ENCODE measurements at regions not wholly inside any gene's neighbourhood (a gene's known extent, or its start where the extent isn't known, plus 50 kb on each side); places are given as distances from the start of the nearest gene placed in this dataset.
"Not testable (repeated sequence)": the region's sequence is repeated elsewhere in the genome, so short reads cannot be mapped to it uniquely, and the experiment has no call there.

GRCh38 chr1:187070076-187070475 lies 241.3 kb downstream of the PLA2G4A start:
- no peaks in the 10 kb centered on the region for H3K36me3 ChIP-seq (ENCODE audit: insufficient read depth, low read length)

GRCh38 chr1:187072262-187073034 lies 243.7 kb downstream of the PLA2G4A start:
- not testable (repeated sequence) for H3K9me3 ChIP-seq (ENCODE audit: low read length); H3K27me3 ChIP-seq (ENCODE audit: insufficient read depth, low read length); H3K4me3 ChIP-seq (ENCODE audit: low read length); H3K4me1 ChIP-seq (ENCODE audit: insufficient read depth, low read length); H3K36me3 ChIP-seq (ENCODE audit: insufficient read depth, low read length); H2AFZ ChIP-seq (ENCODE audit: low read depth, low read length)

More at GRCh38 chr1:187070076-187070475, 241.3 kb downstream of the PLA2G4A start:
- no peak overlapping the region for H3K4me3 ChIP-seq (ENCODE audit: low read length)
- H3K9me3 ChIP-seq (ENCODE audit: low read length): no peaks in the 10 kb centered on the region
- H3K27me3 ChIP-seq (ENCODE audit: insufficient read depth, low read length): no peaks in the 10 kb centered on the region
- no peak overlapping the region for H2AFZ ChIP-seq (ENCODE audit: low read depth, low read length)
- peaks cover 2% of the 10 kb centered on the region for H3K4me1 ChIP-seq (ENCODE audit: insufficient read depth, low read length)

- not testable (repeated sequence) for H3K36me3 ChIP-seq (ENCODE audit: insufficient read depth, low read length); H3K4me3 ChIP-seq (ENCODE audit: low read length); H3K4me1 ChIP-seq (ENCODE audit: insufficient read depth, low read length); H3K27me3 ChIP-seq (ENCODE audit: insufficient read depth, low read length); H3K9me3 ChIP-seq (ENCODE audit: low read length); H2AFZ ChIP-seq (ENCODE audit: low read depth, low read length)
These were observed 244.3 kb downstream of the PLA2G4A start for GRCh38 chr1:187073035-187073560.

GRCh38 chr1:187073634-187074245 lies 245.0 kb downstream of the PLA2G4A start:
- not testable (repeated sequence) for H3K36me3 ChIP-seq (ENCODE audit: insufficient read depth, low read length); H3K9me3 ChIP-seq (ENCODE audit: low read length); H3K4me1 ChIP-seq (ENCODE audit: insufficient read depth, low read length); H3K4me3 ChIP-seq (ENCODE audit: low read length); H3K27me3 ChIP-seq (ENCODE audit: insufficient read depth, low read length); H2AFZ ChIP-seq (ENCODE audit: low read depth, low read length)

DNA sequence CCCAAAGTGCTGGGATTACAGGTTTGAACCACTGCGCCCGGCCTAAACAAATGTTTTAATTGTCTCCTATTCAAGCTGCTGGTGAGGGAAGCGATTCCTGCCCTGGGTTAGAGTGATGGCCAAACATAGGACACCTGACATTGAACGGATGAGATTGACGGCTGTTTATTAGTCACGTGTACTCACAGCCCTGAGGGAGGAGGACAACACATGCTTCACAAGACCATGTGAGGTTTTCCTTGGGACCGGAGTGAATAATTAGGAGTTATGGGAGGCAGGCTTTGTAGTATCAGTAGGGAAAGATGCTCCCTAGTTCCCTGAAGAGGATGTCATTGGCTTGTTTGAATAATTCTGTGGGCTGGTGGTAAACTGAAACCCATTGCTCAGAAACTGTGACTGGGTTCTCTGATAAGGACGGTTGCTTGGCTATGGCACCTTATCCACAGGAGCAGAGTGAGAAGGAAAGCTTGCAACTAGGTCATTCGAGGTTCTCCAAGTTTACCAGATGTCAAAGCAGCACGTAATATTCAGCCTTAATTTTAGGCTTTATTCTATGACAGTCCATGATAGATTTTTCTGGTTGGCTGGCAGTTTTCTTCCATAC lies 245.8 kb downstream of the PLA2G4A start:
- no peaks in the 10 kb centered on the region for H3K4me1 ChIP-seq (ENCODE audit: insufficient read depth, low read length)
- no peaks in the 10 kb centered on the region for H3K36me3 ChIP-seq (ENCODE audit: insufficient read depth, low read length)
- H3K4me3 ChIP-seq (ENCODE audit: low read length): no peak overlapping the region
- H3K27me3 ChIP-seq (ENCODE audit: insufficient read depth, low read length): no peaks in the 10 kb centered on the region
- no peak overlapping the region for H2AFZ ChIP-seq (ENCODE audit: low read depth, low read length)
- no peaks in the 10 kb centered on the region for H3K9me3 ChIP-seq (ENCODE audit: low read length)

DNA sequence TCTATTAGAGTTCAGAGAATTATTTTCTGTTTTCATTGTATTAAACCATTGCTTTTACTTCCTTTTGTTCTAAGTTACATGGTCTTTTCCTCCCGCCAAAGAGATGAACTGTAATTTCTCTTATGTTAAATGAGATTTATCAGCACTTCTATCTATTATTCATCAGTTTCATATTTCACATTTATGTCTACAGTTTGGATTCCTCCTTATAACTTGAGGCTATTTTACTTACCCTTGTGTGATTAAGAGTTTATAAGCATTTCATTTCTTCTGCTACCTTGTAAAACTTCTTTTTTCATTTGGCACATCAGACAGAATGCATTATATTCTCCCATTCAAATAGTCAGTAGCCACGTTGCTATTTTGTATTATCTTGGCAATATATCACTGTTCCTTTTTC lies 248.2 kb downstream of the PLA2G4A start:
- Histone ChIP-seq H3K9me3 (ENCODE audit: low read length) (no peaks in the 10 kb centered on the region), H3K4me3 (ENCODE audit: low read length) (no peak overlapping the region), H3K27me3 (ENCODE audit: insufficient read depth, low read length) (no peaks in the 10 kb centered on the region), H2AFZ (ENCODE audit: low read depth, low read length) (no peak overlapping the region), H3K36me3 (ENCODE audit: insufficient read depth, low read length) (no peaks in the 10 kb centered on the region), H3K4me1 (ENCODE audit: insufficient read depth, low read length) (no peaks in the 10 kb centered on the region)

DNA sequence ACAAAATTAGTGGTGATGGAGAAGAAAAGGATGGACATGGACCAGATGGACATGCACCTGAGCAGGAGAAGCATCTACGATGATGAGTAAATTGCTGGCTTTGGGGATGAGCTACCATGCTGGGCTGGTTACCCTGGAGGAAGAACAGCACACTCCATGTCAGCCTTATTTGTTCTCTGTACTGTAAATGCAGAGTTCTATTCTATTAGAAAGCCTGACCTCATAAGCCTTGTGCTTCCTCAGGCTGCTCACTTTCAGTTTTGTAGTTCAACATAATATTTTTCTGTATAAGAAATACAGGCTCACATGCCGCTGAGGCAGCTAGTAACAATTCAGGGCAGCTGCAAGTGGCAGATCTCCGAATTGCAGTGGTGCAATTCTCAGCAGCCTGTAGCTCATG lies 249.6 kb downstream of the PLA2G4A start:
- Histone ChIP-seq H3K4me3 (ENCODE audit: low read length) (no peak overlapping the region), H2AFZ (ENCODE audit: low read depth, low read length) (no peak overlapping the region), H3K4me1 (ENCODE audit: insufficient read depth, low read length) (no peaks in the 10 kb centered on the region), H3K27me3 (ENCODE audit: insufficient read depth, low read length) (no peaks in the 10 kb centered on the region), H3K36me3 (ENCODE audit: insufficient read depth, low read length) (no peaks in the 10 kb centered on the region), H3K9me3 (ENCODE audit: low read length) (no peaks in the 10 kb centered on the region)

- Histone ChIP-seq H3K4me1 (ENCODE audit: insufficient read depth, low read length) (no peaks in the 10 kb centered on the region), H3K36me3 (ENCODE audit: insufficient read depth, low read length) (no peaks in the 10 kb centered on the region), H3K27me3 (ENCODE audit: insufficient read depth, low read length) (no peaks in the 10 kb centered on the region), H2AFZ (ENCODE audit: low read depth, low read length) (no peak overlapping the region), H3K4me3 (ENCODE audit: low read length) (no peak overlapping the region), H3K9me3 (ENCODE audit: low read length) (no peaks in the 10 kb centered on the region)
These were observed 250.2 kb downstream of the PLA2G4A start for GRCh38 chr1:187078916-187079315.

DNA sequence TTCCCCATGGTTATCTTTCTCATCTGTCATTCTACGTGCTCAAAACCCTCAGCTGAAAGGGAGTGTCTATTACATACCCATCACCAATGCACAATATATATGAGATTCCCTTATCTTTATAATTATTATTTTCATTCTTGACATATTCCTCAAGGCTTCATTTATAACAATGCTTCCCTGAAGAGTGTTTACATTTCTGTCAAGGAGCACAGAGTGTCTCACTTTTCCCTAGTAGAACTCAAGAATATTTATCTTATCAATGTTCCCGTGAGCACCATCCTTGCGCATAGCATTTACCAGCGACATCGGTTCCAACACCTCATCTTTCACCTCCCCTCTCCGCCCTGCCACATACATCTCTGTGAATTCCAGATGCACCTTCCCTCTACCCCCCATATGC lies 250.6 kb downstream of the PLA2G4A start:
- Histone ChIP-seq H2AFZ (ENCODE audit: low read depth, low read length) (no peak overlapping the region), H3K27me3 (ENCODE audit: insufficient read depth, low read length) (no peaks in the 10 kb centered on the region), H3K4me3 (ENCODE audit: low read length) (no peak overlapping the region), H3K36me3 (ENCODE audit: insufficient read depth, low read length) (no peaks in the 10 kb centered on the region), H3K9me3 (ENCODE audit: low read length) (no peaks in the 10 kb centered on the region), H3K4me1 (ENCODE audit: insufficient read depth, low read length) (no peaks in the 10 kb centered on the region)

GRCh38 chr1:187091666-187092065 lies 262.9 kb downstream of the PLA2G4A start:
- Histone ChIP-seq H3K36me3 (ENCODE audit: insufficient read depth, low read length) (no peaks in the 10 kb centered on the region), H3K27me3 (ENCODE audit: insufficient read depth, low read length) (no peaks in the 10 kb centered on the region), H3K9me3 (ENCODE audit: low read length) (no peaks in the 10 kb centered on the region), H3K4me1 (ENCODE audit: insufficient read depth, low read length) (no peaks in the 10 kb centered on the region), H2AFZ (ENCODE audit: low read depth, low read length) (no peak overlapping the region), H3K4me3 (ENCODE audit: low read length) (no peak overlapping the region)

DNA sequence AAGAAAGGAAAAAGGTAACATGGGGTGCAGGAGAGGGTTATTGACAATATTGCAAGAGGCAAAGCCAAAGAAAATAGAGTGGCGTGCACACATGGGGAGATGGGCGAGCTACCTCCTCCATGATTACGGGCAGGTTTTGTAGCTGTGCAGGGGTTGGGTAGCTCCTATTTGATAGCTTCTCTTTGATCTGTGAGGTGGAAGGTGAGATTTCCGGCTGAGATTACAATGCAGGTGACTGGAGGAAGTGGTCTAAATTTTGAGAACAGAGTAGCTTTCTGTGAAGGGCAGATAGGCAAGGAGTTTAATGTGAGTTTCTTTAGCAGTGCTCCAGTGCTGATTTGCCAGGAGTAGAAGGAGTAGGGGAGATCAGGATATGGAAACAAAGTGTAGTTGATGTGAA lies 263.4 kb downstream of the PLA2G4A start:
- H3K9me3 ChIP-seq (ENCODE audit: low read length): no peaks in the 10 kb centered on the region
- H3K4me3 ChIP-seq (ENCODE audit: low read length): no peak overlapping the region
- H3K4me1 ChIP-seq (ENCODE audit: insufficient read depth, low read length): no peaks in the 10 kb centered on the region
- no peaks in the 10 kb centered on the region for H3K36me3 ChIP-seq (ENCODE audit: insufficient read depth, low read length)
- H3K27me3 ChIP-seq (ENCODE audit: insufficient read depth, low read length): no peaks in the 10 kb centered on the region
- H2AFZ ChIP-seq (ENCODE audit: low read depth, low read length): no peak overlapping the region

- Histone ChIP-seq H3K9me3 (ENCODE audit: low read length) (no peaks in the 10 kb centered on the region), H2AFZ (ENCODE audit: low read depth, low read length) (no peak overlapping the region), H3K4me3 (ENCODE audit: low read length) (no peak overlapping the region), H3K36me3 (ENCODE audit: insufficient read depth, low read length) (no peaks in the 10 kb centered on the region), H3K27me3 (ENCODE audit: insufficient read depth, low read length) (no peaks in the 10 kb centered on the region), H3K4me1 (ENCODE audit: insufficient read depth, low read length) (no peaks in the 10 kb centered on the region)
These were observed 267.9 kb downstream of the PLA2G4A start for GRCh38 chr1:187096689-187097088.

- Histone ChIP-seq H3K4me1 (ENCODE audit: insufficient read depth, low read length) (no peaks in the 10 kb centered on the region), H2AFZ (ENCODE audit: low read depth, low read length) (no peak overlapping the region), H3K9me3 (ENCODE audit: low read length) (no peaks in the 10 kb centered on the region), H3K27me3 (ENCODE audit: insufficient read depth, low read length) (no peaks in the 10 kb centered on the region), H3K4me3 (ENCODE audit: low read length) (no peak overlapping the region), H3K36me3 (ENCODE audit: insufficient read depth, low read length) (no peaks in the 10 kb centered on the region)
These were observed 281.6 kb downstream of the PLA2G4A start for GRCh38 chr1:187110351-187110750.

Measured in neuron (in vitro differentiated cells).